Pancreas (tissue), 10 donors: ENCODE measurements at regions not wholly inside any gene's neighbourhood (a gene's known extent, or its start where the extent isn't known, plus 50 kb on each side); places are given as distances from the start of the nearest gene placed in this dataset.
"Not testable (repeated sequence)": the region's sequence is repeated elsewhere in the genome, so short reads cannot be mapped to it uniquely, and the experiment has no call there.

Experiments used
- ATAC-seq, 4 donors: fragments of 200-7000 bp; cut with Tn5 transposase; one replicate each; pipeline versions ENCODE4 v1.8.0 to v1.9.1; 2020; ENCODE audit warnings: mild to moderate bottlenecking in 4 of 4, moderate library complexity in 4 of 4
- DNase-seq, 6 donors: peaks; one replicate each; pipeline ENCODE4 v3.0.0-alpha.2; 2020
- FAIRE-seq: peaks from 2 replicates; lab custom pipeline; 2012; peaks lifted over from hg19 to GRCh38; lab: Jason Lieb, UNC
- H3K27ac ChIP-seq, 4 donors: fragments of 200-600 bp; sonication (generic); 1 replicate in 3 of 4; 2 replicates in 1 of 4; pipeline versions ENCODE4 v1.5.0 to v1.8.0; 2020
- H3K27me3 ChIP-seq, 4 donors: fragments of 200-600 bp; one replicate each; pipeline ENCODE4 v1.8.0; 2021
- H3K36me3 ChIP-seq, 3 donors: fragments of 200-600 bp; sonication (generic) in 1 of 3; one replicate each; pipeline versions ENCODE4 v1.5.0 to v1.8.0; 2020 to 2021
- H3K4me1 ChIP-seq, 3 donors: fragments of 200-600 bp; one replicate each; pipeline ENCODE4 v1.8.0; 2021
- H3K4me3 ChIP-seq, 4 donors: fragments of 200-600 bp; sonication (generic) in 2 of 4; one replicate each; pipeline versions ENCODE4 v1.5.0 to v1.8.0; 2020 to 2021
- H3K9me3 ChIP-seq, 4 donors: fragments of 200-600 bp; one replicate each; pipeline ENCODE4 v1.8.0; 2021
- WGBS, 2 donors: extraction: QIAGEN DNeasy Blood & Tissue Kit; methylation state at CpG; one replicate each; pipeline ENCODE4 v1.1.7; 2013; 5-methylcytosine and 5-hydroxymethylcytosine counted together
- intact Hi-C, 3 donors: fragments of 100-400 bp; cut with DNase I; formaldehyde crosslinking; loops; one replicate each; pipeline versions ENCODE4 v1.11.1 to v1.14.2; 2022
- TF ChIP-seq, protein P1 (sequence below), 4 donors: fragments of 200-600 bp; sonication (generic) in 3 of 4; IDR thresholded peaks; one replicate each; pipeline versions ENCODE4 v1.5.0 to v1.8.0; 2021; ENCODE audit warnings: antibody characterized with exemption in 4 of 4
- donor health status: healthy with polysubstance abuse.
- donor health status: DM: no; HTN: no; CAD: no; lungs with moderate emphysema.
- donor health status: DM: no; HTN: no; CAD: no.
- donor health status: control.
- donor health status: control.
- donor health status: Bipolar disorder and iron deficiency.
- donor health status: DM: yes; HTN: yes; CAD: no.
- donor health status: DM: no; HTN: no; CAD: no.
- donor health status: DM: no; HTN: no; CAD: no.
- donor health status: DM: yes; HTN: yes; CAD: no.

DNA sequence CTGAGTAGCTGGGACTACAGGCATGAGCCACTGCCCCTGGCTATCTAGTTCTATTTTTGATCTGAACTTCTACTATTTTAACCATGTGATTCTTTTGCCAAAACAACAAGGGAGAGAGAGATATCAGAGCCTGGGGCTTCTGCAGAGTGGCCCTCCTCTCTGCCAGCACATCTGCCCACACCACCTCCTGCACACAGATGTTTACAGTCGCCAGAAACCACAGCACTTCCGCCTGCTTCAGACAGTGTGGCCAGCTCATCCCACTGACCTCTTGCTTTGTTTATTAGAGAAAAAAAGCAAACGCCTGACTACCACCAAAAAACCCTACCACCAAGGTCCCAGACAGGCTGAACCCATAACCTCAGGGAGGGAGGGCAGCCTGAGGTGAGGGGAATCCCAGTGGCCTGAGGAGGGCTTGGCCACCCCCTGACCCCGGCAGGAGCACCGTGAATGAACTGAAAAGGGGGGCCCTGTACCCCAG, 85.9 kb upstream of the ABHD2 start:
- no peaks in the 10 kb centered on the region for H3K4me1 ChIP-seq
- no peak overlapping the region for H3K4me3 ChIP-seq
- ATAC-seq (peak in 2 of 4 donors; percentile 29 to 61), FAIRE-seq (no peak), DNase-seq (peak in 1 of 6 donors; percentile 19)
- 35 to 44% methylated on average over 5 of the region's 5 CpGs for whole genome bisulfite sequencing, 2 donors
- H3K27me3 ChIP-seq: no peaks in the 10 kb centered on the region
- H3K9me3 ChIP-seq: no peaks in the 10 kb centered on the region
- no peak overlapping the region for H3K27ac ChIP-seq
- TF ChIP-seq, protein P1, sequence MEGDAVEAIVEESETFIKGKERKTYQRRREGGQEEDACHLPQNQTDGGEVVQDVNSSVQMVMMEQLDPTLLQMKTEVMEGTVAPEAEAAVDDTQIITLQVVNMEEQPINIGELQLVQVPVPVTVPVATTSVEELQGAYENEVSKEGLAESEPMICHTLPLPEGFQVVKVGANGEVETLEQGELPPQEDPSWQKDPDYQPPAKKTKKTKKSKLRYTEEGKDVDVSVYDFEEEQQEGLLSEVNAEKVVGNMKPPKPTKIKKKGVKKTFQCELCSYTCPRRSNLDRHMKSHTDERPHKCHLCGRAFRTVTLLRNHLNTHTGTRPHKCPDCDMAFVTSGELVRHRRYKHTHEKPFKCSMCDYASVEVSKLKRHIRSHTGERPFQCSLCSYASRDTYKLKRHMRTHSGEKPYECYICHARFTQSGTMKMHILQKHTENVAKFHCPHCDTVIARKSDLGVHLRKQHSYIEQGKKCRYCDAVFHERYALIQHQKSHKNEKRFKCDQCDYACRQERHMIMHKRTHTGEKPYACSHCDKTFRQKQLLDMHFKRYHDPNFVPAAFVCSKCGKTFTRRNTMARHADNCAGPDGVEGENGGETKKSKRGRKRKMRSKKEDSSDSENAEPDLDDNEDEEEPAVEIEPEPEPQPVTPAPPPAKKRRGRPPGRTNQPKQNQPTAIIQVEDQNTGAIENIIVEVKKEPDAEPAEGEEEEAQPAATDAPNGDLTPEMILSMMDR (IDR thresholded peaks at IDR 0.05): no peak
- intact Hi-C loops: no loop called here
- no peaks in the 10 kb centered on the region for H3K36me3 ChIP-seq

DNA sequence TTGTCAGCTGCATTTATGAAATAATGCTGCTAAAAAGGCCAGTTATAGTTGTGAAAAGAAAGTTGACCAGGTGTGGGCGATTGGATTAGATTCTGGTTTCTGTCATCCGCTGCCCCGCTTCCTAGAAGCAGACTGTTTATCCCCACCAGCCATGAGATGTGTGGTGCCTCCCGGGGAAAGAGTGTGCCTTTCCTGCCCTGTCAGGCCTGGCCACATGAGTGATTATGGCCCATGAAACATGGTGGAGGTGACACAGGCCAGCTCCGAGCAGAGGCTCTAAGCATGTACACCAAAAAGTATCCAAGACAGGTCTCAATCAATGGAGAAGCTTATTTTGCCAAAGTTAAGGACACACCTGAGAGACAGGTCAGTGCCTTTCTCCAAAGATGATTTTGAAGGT, 85.4 kb upstream of the ABHD2 start:
- DNase-seq: no peak
- H3K36me3 ChIP-seq: no peaks in the 10 kb centered on the region
- 66 to 76% methylated on average over 5 of the region's 5 CpGs for WGBS, 2 donors
- ATAC-seq: no peak
- no peaks in the 10 kb centered on the region for H3K9me3 ChIP-seq
- no peak overlapping the region for H3K27ac ChIP-seq
- H3K4me1 ChIP-seq: no peaks in the 10 kb centered on the region
- H3K4me3 ChIP-seq: no peak overlapping the region
- no peak for FAIRE-seq
- intact Hi-C loops: no loop called here
- no peaks in the 10 kb centered on the region for H3K27me3 ChIP-seq
- TF ChIP-seq, protein P1 (IDR thresholded peaks at IDR 0.05): no peak

DNA sequence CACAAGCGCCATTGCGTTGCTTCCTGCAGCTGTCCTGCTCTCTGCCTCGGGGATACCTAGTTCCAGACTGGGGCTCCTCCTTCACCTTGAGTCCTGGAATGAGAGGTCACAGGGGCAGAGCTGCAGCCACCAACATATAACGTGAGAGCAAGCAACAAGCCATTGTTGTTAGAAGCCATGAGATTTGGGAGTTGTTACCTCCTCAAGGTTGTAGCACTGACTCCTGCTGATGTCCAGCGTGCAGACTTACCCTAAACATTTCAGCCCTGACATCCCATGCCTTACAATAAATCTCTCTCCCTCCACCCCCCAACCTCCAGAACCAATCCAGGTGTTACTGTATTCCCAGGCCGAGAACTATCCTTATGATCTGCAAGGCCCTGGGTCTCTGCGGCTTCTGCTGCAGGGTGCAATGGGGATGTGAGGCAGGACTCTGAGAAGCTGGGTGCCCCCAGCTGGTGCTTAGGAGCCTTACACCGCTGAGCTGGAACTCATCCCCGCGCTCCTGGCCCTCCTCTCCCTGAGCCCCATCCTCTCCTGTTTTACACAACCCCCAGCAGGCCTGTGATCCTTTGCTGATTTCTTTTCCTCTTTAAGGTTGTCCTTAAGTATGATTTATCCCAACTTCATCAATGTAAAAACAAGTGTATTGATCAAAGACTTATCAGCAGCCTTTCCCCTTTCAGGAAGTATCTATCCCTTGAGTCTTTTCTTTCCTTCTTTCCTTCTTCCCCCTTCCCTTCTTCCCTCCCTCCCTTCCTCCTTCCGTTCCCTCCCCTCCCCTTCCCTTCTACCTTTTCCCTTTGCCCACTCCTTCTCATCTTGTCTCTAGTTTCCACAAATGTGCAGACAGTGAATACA, 84.2 kb upstream of the ABHD2 start:
- H3K27ac ChIP-seq: no peak overlapping the region
- TF ChIP-seq, protein P1 (IDR thresholded peaks at IDR 0.05): no peak
- FAIRE-seq: no peak
- no peaks in the 10 kb centered on the region for H3K9me3 ChIP-seq
- no peaks in the 10 kb centered on the region for H3K4me1 ChIP-seq
- intact Hi-C loops: no loop called here
- H3K27me3 ChIP-seq: no peaks in the 10 kb centered on the region
- no peaks in the 10 kb centered on the region for H3K36me3 ChIP-seq
- WGBS, 2 donors: 59% methylated on average over 11 of the region's 11 CpGs
- no peak overlapping the region for H3K4me3 ChIP-seq
- ATAC-seq: no peak
- DNase-seq: no peak

DNA sequence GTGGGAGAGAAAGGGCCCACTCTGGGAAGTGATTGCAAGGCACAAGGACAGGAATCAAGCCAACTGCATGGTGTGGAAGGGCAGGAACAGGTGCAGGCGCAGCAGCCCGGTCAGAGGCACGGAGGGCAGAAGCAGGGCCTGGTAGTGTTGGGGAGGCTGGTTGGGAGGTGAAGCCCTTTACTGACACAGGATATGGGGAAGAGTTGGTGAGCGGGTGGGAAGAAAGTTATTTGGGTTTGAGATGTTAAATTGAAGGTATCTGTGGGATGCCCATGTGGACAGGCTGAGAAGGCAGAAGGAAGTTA, 83.6 kb upstream of the ABHD2 start:
- FAIRE-seq (no peak), ATAC-seq (no peak), DNase-seq (no peak)
- no peak overlapping the region for H3K4me3 ChIP-seq
- intact Hi-C loops: no loop called here
- TF ChIP-seq, protein P1 (IDR thresholded peaks at IDR 0.05): no peak
- no peaks in the 10 kb centered on the region for H3K27me3 ChIP-seq
- WGBS, 2 donors: 73 to 77% methylated on average over 4 of the region's 4 CpGs
- H3K9me3 ChIP-seq: no peaks in the 10 kb centered on the region
- no peak overlapping the region for H3K27ac ChIP-seq
- no peaks in the 10 kb centered on the region for H3K36me3 ChIP-seq
- no peaks in the 10 kb centered on the region for H3K4me1 ChIP-seq

DNA sequence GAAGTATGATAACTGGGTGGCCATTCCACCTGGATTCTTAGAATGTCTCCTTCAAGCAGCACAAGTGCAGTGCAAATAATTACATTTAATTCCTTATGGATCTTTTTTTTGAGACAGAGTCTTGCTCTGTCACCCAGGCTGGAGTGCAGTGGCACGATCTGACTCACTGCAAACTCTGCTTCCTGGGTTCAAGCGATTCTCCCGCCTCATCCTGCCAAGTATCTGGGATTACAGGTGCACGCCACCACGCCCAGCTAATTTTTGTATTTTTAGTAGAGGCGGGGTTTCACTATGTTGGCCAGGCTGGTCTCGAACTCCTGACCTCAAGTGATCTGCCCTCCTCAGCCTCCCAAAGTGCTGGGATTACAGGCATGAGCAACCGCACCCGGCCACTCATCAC, 80.7 kb upstream of the ABHD2 start:
- DNase-seq, FAIRE-seq, H3K4me3 ChIP-seq, H3K36me3 ChIP-seq, H3K27ac ChIP-seq, H3K9me3 ChIP-seq, H3K27me3 ChIP-seq, H3K4me1 ChIP-seq, ATAC-seq, intact Hi-C loops: not testable (repeated sequence)
- 68 to 86% methylated on average over 9 of the region's 9 CpGs for WGBS, 2 donors
